ENCODE measurements at regions not wholly inside any gene's neighbourhood (a gene's known extent, or its start where the extent isn't known, plus 50 kb on each side); places are given as distances from the start of the nearest gene placed in this dataset.

GRCh38 chr2:67180841-67181240 lies 216.3 kb upstream of the ETAA1 start:
- TF ChIP-seq ZNF16 (tag by site-specific recombination; IDR thresholded peaks at IDR 0.05; ENCODE audit: low read depth) (no peak), ZSCAN16 (tag by site-specific recombination; IDR thresholded peaks at IDR 0.05) (no peak), ZNF2 (tag by site-specific recombination; IDR thresholded peaks at IDR 0.05) (no peak), ZNF571 (tag by site-specific recombination; IDR thresholded peaks at IDR 0.05) (no peak), PRDM10 (tag by site-specific recombination; IDR thresholded peaks at IDR 0.05) (no peak), BCL11B (tag by site-specific recombination; IDR thresholded peaks at IDR 0.05; ENCODE audit: low read depth) (no peak), PRDM2 (tag by site-specific recombination; IDR thresholded peaks at IDR 0.05; ENCODE audit: borderline replicate concordance) (no peak), SCRT2 (tag by site-specific recombination; IDR thresholded peaks at IDR 0.05) (no peak), SALL2 (tag by site-specific recombination; IDR thresholded peaks at IDR 0.05; ENCODE audit: borderline replicate concordance) (no peak), ZNF404 (tag by site-specific recombination; IDR thresholded peaks at IDR 0.05) (no peak), ZBTB6 (tag by site-specific recombination; IDR thresholded peaks at IDR 0.05) (no peak), REPIN1 (tag by site-specific recombination; IDR thresholded peaks at IDR 0.05; ENCODE audit: low read depth) (no peak), ZNF280D (tag by site-specific recombination; IDR thresholded peaks at IDR 0.05) (no peak), ZNF292 (tag by site-specific recombination; IDR thresholded peaks at IDR 0.05; ENCODE audit: borderline replicate concordance, low read depth) (no peak), ZNF37A (tag by site-specific recombination; IDR thresholded peaks at IDR 0.05) (no peak), ZNF548 (tag by site-specific recombination; IDR thresholded peaks at IDR 0.05) (no peak), TSHZ1 (tag by site-specific recombination; IDR thresholded peaks at IDR 0.05; ENCODE audit: borderline replicate concordance) (no peak), ZSCAN18 (tag by site-specific recombination; IDR thresholded peaks at IDR 0.05) (no peak)
- Histone ChIP-seq H3K4me1 (ENCODE audit: control insufficient read depth, insufficient read depth, low read length) (no peaks in the 10 kb centered on the region), H3K27ac (ENCODE audit: extremely low read depth, low read depth, low read length) (no peak overlapping the region), H3K9me3 (ENCODE audit: control insufficient read depth, insufficient read depth, low read depth, low read length) (no peaks in the 10 kb centered on the region), H3K36me3 (ENCODE audit: control insufficient read depth in 2 of 2, insufficient read depth in 1 of 2, low read length in 2 of 2) (no peaks in the 10 kb centered on the region), H3K4me3 (ENCODE audit: low read depth, low read length) (no peak overlapping the region)
- POLR2A ChIA-PET, result no interaction called here
- CTCF ChIA-PET, result no interaction called here
